GM12878 (cell line): ENCODE measurements at regions not wholly inside any gene's neighbourhood (a gene's known extent, or its start where the extent isn't known, plus 50 kb on each side); places are given as distances from the start of the nearest gene placed in this dataset.

ENCODE experiments used
- ATAC-seq: fragments of 200-7000 bp; cut with Tn5 transposase; 3 replicates; pipeline ENCODE4 v1.9.1; 2020; ENCODE audit warnings: mild to moderate bottlenecking, moderate library complexity
- BruUV-seq: library from RNA; stranded (reverse); fragments of 400-500 nt; replicated peaks from 2 replicates; lab custom pipeline; 2021; lab: Mats Ljungman, UMichigan
- CTCF ChIA-PET: fragments of 300-600 bp; sonication (Branson Sonifier 250); formaldehyde crosslinking; extraction: SDS; loops from one replicate; lab custom pipeline; 2021; ENCODE audit warnings: inconsistent platforms; lab: Yijun Ruan, JAX
- POLR2A ChIA-PET: fragments of 350-600 bp; formaldehyde crosslinking; extraction: SDS; loops from one replicate; lab custom pipeline; 2021; ENCODE audit warnings: inconsistent platforms; lab: Charles Lee
- RAD21 ChIA-PET: fragments of 300-600 bp; sonication (Branson Sonifier 250); formaldehyde crosslinking; loops from one replicate; lab custom pipeline; 2023; ENCODE audit warnings: antibody characterized with exemption; ENCODE audit not compliant: unreplicated experiment; lab: Charles Lee
- SMC1A ChIA-PET: fragments of 300-600 bp; sonication (Branson Sonifier 250); formaldehyde crosslinking; loops from one replicate; lab custom pipeline; 2023; ENCODE audit not compliant: unreplicated experiment, uncharacterized antibody; lab: Charles Lee
- DNase-seq: peaks from one replicate; pipeline ENCODE4 v3.0.0-alpha.2; 2011; ENCODE audit warnings: low read depth, low spot score
- FAIRE-seq: peaks from 3 replicates; lab custom pipeline; 2011; peaks lifted over from hg19 to GRCh38; lab: Jason Lieb, UNC
- H2AFZ ChIP-seq: 2 replicates; pipeline ENCODE4 v1.6.0; 2011; ENCODE audit warnings: low read depth, low read length, control low read depth; ENCODE audit not compliant: control insufficient read depth
- H3K27ac ChIP-seq: 2 replicates; pipeline ENCODE4 v1.5.1; 2011; ENCODE audit warnings: control low read depth; ENCODE audit not compliant: control insufficient read depth, insufficient read depth
- H3K27me3 ChIP-seq, 2 experiments: replicated peaks in 1 of 2; 2 replicates each; pipeline versions ENCODE4 v1.6.0 to v1.6.1; 2011; ENCODE audit warnings: low read length in 1 of 2; ENCODE audit not compliant: control insufficient read depth in 2 of 2, insufficient read depth in 2 of 2
- H3K36me3 ChIP-seq, 2 experiments: 2 replicates each; pipeline ENCODE4 v1.5.1; 2011; ENCODE audit warnings: low read length in 1 of 2; ENCODE audit not compliant: control insufficient read depth in 2 of 2, insufficient read depth in 2 of 2
- H3K4me1 ChIP-seq: 2 replicates; pipeline ENCODE4 v1.6.1; 2011; ENCODE audit warnings: mild to moderate bottlenecking, low read length, moderate library complexity, mixed read lengths; ENCODE audit not compliant: control insufficient read depth, insufficient read depth
- H3K4me2 ChIP-seq: 2 replicates; pipeline ENCODE4 v1.6.0; 2011; ENCODE audit warnings: control low read depth; ENCODE audit not compliant: control insufficient read depth, insufficient read depth
- H3K4me3 ChIP-seq: fragments of 200-600 bp; sonication (generic); 2 replicates; pipeline ENCODE4 v1.5.1; 2016
- H3K79me2 ChIP-seq: 2 replicates; pipeline ENCODE4 v1.6.0; 2011; ENCODE audit warnings: low read length; ENCODE audit not compliant: control insufficient read depth, insufficient read depth
- H3K9ac ChIP-seq: 2 replicates; pipeline ENCODE4 v1.8.0; 2011; ENCODE audit warnings: low read length, control low read depth, mixed read lengths; ENCODE audit not compliant: control insufficient read depth, insufficient read depth
- H3K9me3 ChIP-seq: replicated peaks from 3 replicates; pipeline ENCODE4 v1.5.1; 2011; ENCODE audit warnings: mild to moderate bottlenecking, low read length; ENCODE audit not compliant: control insufficient read depth, insufficient read depth
- H4K20me1 ChIP-seq: 2 replicates; pipeline ENCODE4 v1.6.0; 2011; ENCODE audit not compliant: control insufficient read depth, insufficient read depth
- ATF7 ChIP-seq: fragments of 450-650 bp; IDR thresholded peaks from 2 replicates; pipeline ENCODE4 v1.6.1; 2016; ENCODE audit warnings: low read depth, mild to moderate bottlenecking
- MTA3 ChIP-seq: IDR thresholded peaks from 2 replicates; pipeline ENCODE4 v1.6.1; 2012; ENCODE audit warnings: low read length, inconsistent platforms, borderline replicate concordance
- MYC ChIP-seq: IDR thresholded peaks from 2 replicates; pipeline ENCODE4 v1.6.1; 2011; ENCODE audit warnings: mild to moderate bottlenecking, low read length, moderate library complexity, inconsistent platforms; ENCODE audit not compliant: insufficient read depth, insufficient replicate concordance, insufficient read length, severe bottlenecking
- NFYA ChIP-seq: IDR thresholded peaks from 2 replicates; pipeline ENCODE4 v1.6.1; 2011; ENCODE audit warnings: low read depth, mild to moderate bottlenecking, low read length, improper control_type of control experiment, borderline replicate concordance
- RFX5 ChIP-seq: IDR thresholded peaks from 2 replicates; pipeline ENCODE4 v1.6.1; 2011; ENCODE audit warnings: low read depth, low read length, improper control_type of control experiment
- SMAD1 ChIP-seq: fragments of 450-650 bp; IDR thresholded peaks from 2 replicates; pipeline ENCODE4 v1.6.1; 2018; ENCODE audit warnings: mild to moderate bottlenecking, low read depth; ENCODE audit not compliant: partially characterized antibody
- WGBS: methylation state at CpG from one replicate; pipeline ENCODE4 v1.1.6; 2016; ENCODE audit warnings: low lambda C conversion rate; ENCODE audit not compliant: insufficient replicate concordance, insufficient coverage; ENCODE audit errors: missing lambda C conversion rate; 5-methylcytosine and 5-hydroxymethylcytosine counted together
- in situ Hi-C: fragments of 300-500 bp; cut with MboI; formaldehyde crosslinking; loops from 9 replicates; pipeline ENCODE4 v1.14.3; 2018; ENCODE audit warnings: mixed read lengths
- intact Hi-C: fragments of 100-400 bp; cut with micrococcal nuclease; formaldehyde crosslinking; loops from one replicate; pipeline ENCODE4 v1.14.2; 2022; ENCODE audit not compliant: unreplicated experiment
- TF ChIP-seq, protein P1 (sequence below): fragments of 450-650 bp; IDR thresholded peaks from 2 replicates; pipeline ENCODE4 v1.6.1; 2016; ENCODE audit warnings: mild to moderate bottlenecking, moderate library complexity, borderline replicate concordance
- TF ChIP-seq, protein P2 (sequence below): fragments of 450-650 bp; IDR thresholded peaks from 2 replicates; pipeline ENCODE4 v1.6.1; 2017; ENCODE audit warnings: mild to moderate bottlenecking, moderate library complexity
- TF ChIP-seq, protein P3 (sequence below): fragments of 450-650 bp; IDR thresholded peaks from 2 replicates; pipeline ENCODE4 v1.6.1; 2014; ENCODE audit warnings: mild to moderate bottlenecking
- TF ChIP-seq, protein P4 (sequence below): fragments of 450-650 bp; formaldehyde crosslinking; IDR thresholded peaks from 2 replicates; pipeline ENCODE4 v1.4.0; 2022; ENCODE audit warnings: mild to moderate bottlenecking, moderate library complexity

DNA sequence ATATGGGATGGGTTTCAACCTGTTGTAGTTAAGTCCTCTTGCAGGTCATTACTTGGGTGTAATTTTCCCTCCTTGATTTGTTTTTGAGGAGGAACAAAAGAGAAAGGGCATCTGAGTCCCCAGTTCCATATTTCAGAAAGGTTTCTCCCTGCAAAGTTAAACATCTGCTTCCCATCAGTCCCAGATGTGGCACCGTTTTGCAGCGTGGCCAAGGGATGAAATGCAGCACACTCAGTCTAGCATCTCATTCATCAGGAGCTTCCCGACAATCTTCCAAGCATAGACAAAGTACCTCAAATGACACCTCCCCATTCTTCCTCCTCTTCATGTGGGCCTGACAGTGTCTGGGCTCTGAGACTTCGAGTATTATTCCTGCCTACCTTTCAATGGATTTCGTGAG is 363.7 kb upstream of the SOX9 start (continued):
- TF ChIP-seq, protein P1, sequence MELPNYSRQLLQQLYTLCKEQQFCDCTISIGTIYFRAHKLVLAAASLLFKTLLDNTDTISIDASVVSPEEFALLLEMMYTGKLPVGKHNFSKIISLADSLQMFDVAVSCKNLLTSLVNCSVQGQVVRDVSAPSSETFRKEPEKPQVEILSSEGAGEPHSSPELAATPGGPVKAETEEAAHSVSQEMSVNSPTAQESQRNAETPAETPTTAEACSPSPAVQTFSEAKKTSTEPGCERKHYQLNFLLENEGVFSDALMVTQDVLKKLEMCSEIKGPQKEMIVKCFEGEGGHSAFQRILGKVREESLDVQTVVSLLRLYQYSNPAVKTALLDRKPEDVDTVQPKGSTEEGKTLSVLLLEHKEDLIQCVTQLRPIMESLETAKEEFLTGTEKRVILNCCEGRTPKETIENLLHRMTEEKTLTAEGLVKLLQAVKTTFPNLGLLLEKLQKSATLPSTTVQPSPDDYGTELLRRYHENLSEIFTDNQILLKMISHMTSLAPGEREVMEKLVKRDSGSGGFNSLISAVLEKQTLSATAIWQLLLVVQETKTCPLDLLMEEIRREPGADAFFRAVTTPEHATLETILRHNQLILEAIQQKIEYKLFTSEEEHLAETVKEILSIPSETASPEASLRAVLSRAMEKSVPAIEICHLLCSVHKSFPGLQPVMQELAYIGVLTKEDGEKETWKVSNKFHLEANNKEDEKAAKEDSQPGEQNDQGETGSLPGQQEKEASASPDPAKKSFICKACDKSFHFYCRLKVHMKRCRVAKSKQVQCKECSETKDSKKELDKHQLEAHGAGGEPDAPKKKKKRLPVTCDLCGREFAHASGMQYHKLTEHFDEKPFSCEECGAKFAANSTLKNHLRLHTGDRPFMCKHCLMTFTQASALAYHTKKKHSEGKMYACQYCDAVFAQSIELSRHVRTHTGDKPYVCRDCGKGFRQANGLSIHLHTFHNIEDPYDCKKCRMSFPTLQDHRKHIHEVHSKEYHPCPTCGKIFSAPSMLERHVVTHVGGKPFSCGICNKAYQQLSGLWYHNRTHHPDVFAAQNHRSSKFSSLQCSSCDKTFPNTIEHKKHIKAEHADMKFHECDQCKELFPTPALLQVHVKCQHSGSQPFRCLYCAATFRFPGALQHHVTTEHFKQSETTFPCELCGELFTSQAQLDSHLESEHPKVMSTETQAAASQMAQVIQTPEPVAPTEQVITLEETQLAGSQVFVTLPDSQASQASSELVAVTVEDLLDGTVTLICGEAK, result no peak

DNA sequence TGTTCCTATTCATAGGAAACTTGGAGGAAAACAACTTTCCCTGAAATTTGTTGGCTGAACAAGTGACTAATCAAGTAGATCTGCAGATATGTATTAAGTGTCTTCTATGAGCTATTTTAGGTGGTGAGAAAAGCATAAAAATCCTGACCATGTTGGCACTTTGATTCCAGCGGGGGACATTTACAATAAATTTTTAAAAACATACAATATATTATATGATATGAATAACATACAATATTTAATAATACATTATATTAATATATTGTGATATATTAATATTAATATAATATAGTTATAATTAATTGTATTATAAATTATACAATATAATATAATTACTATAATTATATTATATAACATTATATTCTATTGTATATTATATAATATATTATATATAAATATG is 362.9 kb upstream of the SOX9 start:
- H3K4me1 ChIP-seq, result no peaks in the 10 kb centered on the region
- ChIA-PET RAD21 (no interaction called here), SMC1A (interaction anchor here (1.5 kb wide), 1 partner anchor 341 kb away, joined by 3 read pairs; no protein-coding TSS in a partner anchor), CTCF (no interaction called here), POLR2A (no interaction called here)
- no peaks in the 10 kb centered on the region for H3K79me2 ChIP-seq
- H3K27ac ChIP-seq, result no peak overlapping the region
- H3K4me2 ChIP-seq, result no peak overlapping the region
- no peak for ATAC-seq
- no peak for FAIRE-seq
- no peaks in the 10 kb centered on the region for H3K9me3 ChIP-seq
- no peaks in the 10 kb centered on the region for H3K27me3 ChIP-seq
- H2AFZ ChIP-seq, result no peak overlapping the region
- no TSS peak for BruUV-seq
- H3K36me3 ChIP-seq, result no peaks in the 10 kb centered on the region
- H3K4me3 ChIP-seq, result no peak overlapping the region
- H4K20me1 ChIP-seq, result no peaks in the 10 kb centered on the region
- intact Hi-C loops, result no loop called here
- WGBS, result 52% methylated on average over 1 of the region's 1 CpG
- in situ Hi-C loops, result no loop called here
- no peak overlapping the region for H3K9ac ChIP-seq
- no peak for DNase-seq
- TF ChIP-seq NFYA, result no peak
- TF ChIP-seq RFX5, result no peak
- TF ChIP-seq, protein P2, sequence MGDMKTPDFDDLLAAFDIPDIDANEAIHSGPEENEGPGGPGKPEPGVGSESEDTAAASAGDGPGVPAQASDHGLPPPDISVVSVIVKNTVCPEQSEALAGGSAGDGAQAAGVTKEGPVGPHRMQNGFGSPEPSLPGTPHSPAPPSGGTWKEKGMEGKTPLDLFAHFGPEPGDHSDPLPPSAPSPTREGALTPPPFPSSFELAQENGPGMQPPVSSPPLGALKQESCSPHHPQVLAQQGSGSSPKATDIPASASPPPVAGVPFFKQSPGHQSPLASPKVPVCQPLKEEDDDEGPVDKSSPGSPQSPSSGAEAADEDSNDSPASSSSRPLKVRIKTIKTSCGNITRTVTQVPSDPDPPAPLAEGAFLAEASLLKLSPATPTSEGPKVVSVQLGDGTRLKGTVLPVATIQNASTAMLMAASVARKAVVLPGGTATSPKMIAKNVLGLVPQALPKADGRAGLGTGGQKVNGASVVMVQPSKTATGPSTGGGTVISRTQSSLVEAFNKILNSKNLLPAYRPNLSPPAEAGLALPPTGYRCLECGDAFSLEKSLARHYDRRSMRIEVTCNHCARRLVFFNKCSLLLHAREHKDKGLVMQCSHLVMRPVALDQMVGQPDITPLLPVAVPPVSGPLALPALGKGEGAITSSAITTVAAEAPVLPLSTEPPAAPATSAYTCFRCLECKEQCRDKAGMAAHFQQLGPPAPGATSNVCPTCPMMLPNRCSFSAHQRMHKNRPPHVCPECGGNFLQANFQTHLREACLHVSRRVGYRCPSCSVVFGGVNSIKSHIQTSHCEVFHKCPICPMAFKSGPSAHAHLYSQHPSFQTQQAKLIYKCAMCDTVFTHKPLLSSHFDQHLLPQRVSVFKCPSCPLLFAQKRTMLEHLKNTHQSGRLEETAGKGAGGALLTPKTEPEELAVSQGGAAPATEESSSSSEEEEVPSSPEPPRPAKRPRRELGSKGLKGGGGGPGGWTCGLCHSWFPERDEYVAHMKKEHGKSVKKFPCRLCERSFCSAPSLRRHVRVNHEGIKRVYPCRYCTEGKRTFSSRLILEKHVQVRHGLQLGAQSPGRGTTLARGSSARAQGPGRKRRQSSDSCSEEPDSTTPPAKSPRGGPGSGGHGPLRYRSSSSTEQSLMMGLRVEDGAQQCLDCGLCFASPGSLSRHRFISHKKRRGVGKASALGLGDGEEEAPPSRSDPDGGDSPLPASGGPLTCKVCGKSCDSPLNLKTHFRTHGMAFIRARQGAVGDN, result no peak
- TF ChIP-seq, protein P3, sequence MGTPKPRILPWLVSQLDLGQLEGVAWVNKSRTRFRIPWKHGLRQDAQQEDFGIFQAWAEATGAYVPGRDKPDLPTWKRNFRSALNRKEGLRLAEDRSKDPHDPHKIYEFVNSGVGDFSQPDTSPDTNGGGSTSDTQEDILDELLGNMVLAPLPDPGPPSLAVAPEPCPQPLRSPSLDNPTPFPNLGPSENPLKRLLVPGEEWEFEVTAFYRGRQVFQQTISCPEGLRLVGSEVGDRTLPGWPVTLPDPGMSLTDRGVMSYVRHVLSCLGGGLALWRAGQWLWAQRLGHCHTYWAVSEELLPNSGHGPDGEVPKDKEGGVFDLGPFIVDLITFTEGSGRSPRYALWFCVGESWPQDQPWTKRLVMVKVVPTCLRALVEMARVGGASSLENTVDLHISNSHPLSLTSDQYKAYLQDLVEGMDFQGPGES, result no peak
- no peak for TF ChIP-seq MYC
- TF ChIP-seq SMAD1, result no peak
- TF ChIP-seq ATF7, result no peak
- no peak for TF ChIP-seq MTA3
- TF ChIP-seq, protein P4, sequence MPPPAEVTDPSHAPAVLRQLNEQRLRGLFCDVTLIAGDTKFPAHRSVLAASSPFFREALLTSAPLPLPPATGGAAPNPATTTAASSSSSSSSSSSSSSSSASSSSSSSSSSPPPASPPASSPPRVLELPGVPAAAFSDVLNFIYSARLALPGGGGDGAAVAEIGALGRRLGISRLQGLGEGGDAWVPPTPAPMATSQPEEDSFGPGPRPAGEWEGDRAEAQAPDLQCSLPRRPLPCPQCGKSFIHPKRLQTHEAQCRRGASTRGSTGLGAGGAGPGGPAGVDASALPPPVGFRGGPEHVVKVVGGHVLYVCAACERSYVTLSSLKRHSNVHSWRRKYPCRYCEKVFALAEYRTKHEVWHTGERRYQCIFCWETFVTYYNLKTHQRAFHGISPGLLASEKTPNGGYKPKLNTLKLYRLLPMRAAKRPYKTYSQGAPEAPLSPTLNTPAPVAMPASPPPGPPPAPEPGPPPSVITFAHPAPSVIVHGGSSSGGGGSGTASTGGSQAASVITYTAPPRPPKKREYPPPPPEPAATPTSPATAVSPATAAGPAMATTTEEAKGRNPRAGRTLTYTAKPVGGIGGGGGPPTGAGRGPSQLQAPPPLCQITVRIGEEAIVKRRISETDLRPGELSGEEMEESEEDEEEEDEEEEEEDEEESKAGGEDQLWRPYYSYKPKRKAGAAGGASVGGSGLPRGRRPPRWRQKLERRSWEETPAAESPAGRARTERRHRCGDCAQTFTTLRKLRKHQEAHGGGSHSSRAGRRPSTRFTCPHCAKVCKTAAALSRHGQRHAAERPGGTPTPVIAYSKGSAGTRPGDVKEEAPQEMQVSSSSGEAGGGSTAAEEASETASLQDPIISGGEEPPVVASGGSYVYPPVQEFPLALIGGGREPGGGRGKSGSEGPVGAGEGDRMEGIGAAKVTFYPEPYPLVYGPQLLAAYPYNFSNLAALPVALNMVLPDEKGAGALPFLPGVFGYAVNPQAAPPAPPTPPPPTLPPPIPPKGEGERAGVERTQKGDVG, result no peak
